Adrenal gland (tissue), 9 donors: ENCODE measurements at regions not wholly inside any gene's neighbourhood (a gene's known extent, or its start where the extent isn't known, plus 50 kb on each side); places are given as distances from the start of the nearest gene placed in this dataset.

Source experiments
- DNase-seq, 7 donors: peaks; one replicate each; pipeline ENCODE4 v3.0.0-alpha.2; 2019 to 2020
- H3K27ac ChIP-seq, 5 donors: fragments of 200-600 bp; sonication (generic) in 4 of 5; 1 replicate in 3 of 5; 2 replicates in 2 of 5; pipeline versions ENCODE4 v1.5.1 to v1.8.0; 2016 to 2020; ENCODE audit warnings: mild to moderate bottlenecking in 1 of 5
- H3K27me3 ChIP-seq: fragments of 200-600 bp; 2 replicates; pipeline ENCODE4 v1.8.0; 2021
- H3K36me3 ChIP-seq, 2 donors: fragments of 200-600 bp; replicated peaks in 1 of 2; 1 replicate in 1 of 2; 2 replicates in 1 of 2; pipeline versions ENCODE4 v1.5.1 to v1.8.0; 2018 to 2022
- H3K4me1 ChIP-seq, 2 donors: fragments of 200-600 bp; replicated peaks in 1 of 2; 1 replicate in 1 of 2; 2 replicates in 1 of 2; pipeline versions ENCODE4 v1.5.1 to v1.8.0; 2018 to 2021
- H3K4me3 ChIP-seq, 4 donors: fragments of 200-600 bp; sonication (generic) in 3 of 4; one replicate each; pipeline ENCODE4 v1.5.1; 2016 to 2018
- H3K9me3 ChIP-seq, 3 donors: fragments of 200-600 bp; sonication (generic) in 1 of 3; replicated peaks in 1 of 3; 1 replicate in 2 of 3; 2 replicates in 1 of 3; pipeline versions ENCODE4 v1.5.1 to v1.8.0; 2016 to 2021
- POLR2A ChIP-seq, 2 donors: fragments of 450-650 bp; IDR thresholded peaks; one replicate each; pipeline ENCODE4 v1.6.1; 2017; ENCODE audit warnings: antibody characterized with exemption in 2 of 2, mild to moderate bottlenecking in 2 of 2, moderate library complexity in 1 of 2
- WGBS, 4 donors: extraction: QIAGEN DNeasy Blood & Tissue Kit in 2 of 4; methylation state at CpG; one replicate each; pipeline versions ENCODE4 v1.1.5 to v1.1.7; 2013 to 2017; 5-methylcytosine and 5-hydroxymethylcytosine counted together
- intact Hi-C, 2 donors: fragments of 100-400 bp; cut with DNase I; formaldehyde crosslinking; loops; one replicate each; pipeline versions ENCODE4 v1.14.1 to v1.15.0; 2022 to 2023
- TF ChIP-seq, protein P1 (sequence below), 6 experiments: fragments of 450-650 bp in 4 of 6; fragments of 200-600 bp in 2 of 6; sonication (generic) in 1 of 6; IDR thresholded peaks; 1 replicate in 5 of 6; 2 replicates in 1 of 6; pipeline versions ENCODE4 v1.5.1 to v1.8.0; 2016 to 2021; ENCODE audit warnings: antibody characterized with exemption in 6 of 6, mild to moderate bottlenecking in 2 of 6, moderate library complexity in 1 of 6
- donor health status: healthy with polysubstance abuse.
- donor health status: Bipolar disorder and iron deficiency.
- donor health status: DM: yes; HTN: yes; CAD: no.
- donor health status: DM: no; HTN: no; CAD: no.
- donor health status: DM: no; HTN: no; CAD: no.

DNA sequence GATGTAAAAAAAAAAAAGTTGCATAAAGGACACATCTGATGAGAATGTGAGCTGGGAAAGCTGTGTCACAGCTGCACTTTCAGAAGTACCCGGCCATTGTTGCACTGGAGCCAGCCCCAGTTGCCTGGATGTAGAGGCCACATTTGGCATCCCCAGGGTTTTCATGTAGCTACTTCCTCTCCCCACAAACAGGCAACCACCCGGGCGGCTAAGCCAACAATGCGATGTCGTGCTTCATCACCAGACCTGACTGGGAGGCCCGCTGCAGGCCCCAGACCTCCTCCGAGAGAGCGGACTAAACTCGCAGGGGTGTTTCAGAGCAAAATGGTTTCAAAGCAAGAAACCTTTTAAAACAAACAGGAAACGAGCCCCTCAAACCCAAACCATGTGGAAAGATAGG, 142.3 kb downstream of the TMCO5A start:
- TF ChIP-seq POLR2A (IDR thresholded peaks at IDR 0.05): no peak
- TF ChIP-seq, protein P1, sequence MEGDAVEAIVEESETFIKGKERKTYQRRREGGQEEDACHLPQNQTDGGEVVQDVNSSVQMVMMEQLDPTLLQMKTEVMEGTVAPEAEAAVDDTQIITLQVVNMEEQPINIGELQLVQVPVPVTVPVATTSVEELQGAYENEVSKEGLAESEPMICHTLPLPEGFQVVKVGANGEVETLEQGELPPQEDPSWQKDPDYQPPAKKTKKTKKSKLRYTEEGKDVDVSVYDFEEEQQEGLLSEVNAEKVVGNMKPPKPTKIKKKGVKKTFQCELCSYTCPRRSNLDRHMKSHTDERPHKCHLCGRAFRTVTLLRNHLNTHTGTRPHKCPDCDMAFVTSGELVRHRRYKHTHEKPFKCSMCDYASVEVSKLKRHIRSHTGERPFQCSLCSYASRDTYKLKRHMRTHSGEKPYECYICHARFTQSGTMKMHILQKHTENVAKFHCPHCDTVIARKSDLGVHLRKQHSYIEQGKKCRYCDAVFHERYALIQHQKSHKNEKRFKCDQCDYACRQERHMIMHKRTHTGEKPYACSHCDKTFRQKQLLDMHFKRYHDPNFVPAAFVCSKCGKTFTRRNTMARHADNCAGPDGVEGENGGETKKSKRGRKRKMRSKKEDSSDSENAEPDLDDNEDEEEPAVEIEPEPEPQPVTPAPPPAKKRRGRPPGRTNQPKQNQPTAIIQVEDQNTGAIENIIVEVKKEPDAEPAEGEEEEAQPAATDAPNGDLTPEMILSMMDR (IDR thresholded peaks at IDR 0.05): no peak
- H3K27me3 ChIP-seq: no peaks in the 10 kb centered on the region
- WGBS, 4 donors: 79 to 89% (median 85%) methylated on average over 10 of the region's 10 CpGs
- DNase-seq: no peak
- H3K36me3 ChIP-seq: no peaks in the 10 kb centered on the region
- no peak overlapping the region for H3K4me3 ChIP-seq
- H3K27ac ChIP-seq: no peak overlapping the region
- H3K4me1 ChIP-seq: peaks cover 9 to 35% of the 10 kb centered on the region in 2 donors
- no peaks in the 10 kb centered on the region for H3K9me3 ChIP-seq
- intact Hi-C loops: no loop called here

GRCh38 chr15:38079236-38079635, 144.8 kb downstream of the TMCO5A start:
- no peaks in the 10 kb centered on the region for H3K27me3 ChIP-seq
- no peak overlapping the region for H3K4me3 ChIP-seq
- no peaks in the 10 kb centered on the region for H3K36me3 ChIP-seq
- H3K9me3 ChIP-seq: no peaks in the 10 kb centered on the region
- H3K4me1 ChIP-seq: peaks cover 0 to 13% of the 10 kb centered on the region in 2 donors
- intact Hi-C loops: no loop called here
- no peak for DNase-seq
- WGBS, 4 donors: 94 to 98% (median 96%) methylated on average over 5 of the region's 5 CpGs
- TF ChIP-seq POLR2A (IDR thresholded peaks at IDR 0.05): no peak
- TF ChIP-seq, protein P1 (IDR thresholded peaks at IDR 0.05): no peak
- H3K27ac ChIP-seq: no peak overlapping the region

- no peak overlapping the region for H3K4me3 ChIP-seq
- TF ChIP-seq, protein P1 (IDR thresholded peaks at IDR 0.05): no peak
- TF ChIP-seq POLR2A (IDR thresholded peaks at IDR 0.05): no peak
- no peak for DNase-seq
- WGBS, 4 donors: 22 to 29% (median 27%) methylated on average over 3 of the region's 3 CpGs
- no peaks in the 10 kb centered on the region for H3K36me3 ChIP-seq
- peaks cover 0 to 16% of the 10 kb centered on the region in 2 donors for H3K4me1 ChIP-seq
- intact Hi-C loops: no loop called here
- no peaks in the 10 kb centered on the region for H3K9me3 ChIP-seq
- no peaks in the 10 kb centered on the region for H3K27me3 ChIP-seq
- H3K27ac ChIP-seq: no peak overlapping the region
Observed at GRCh38 chr15:38080651-38081275, 146.3 kb downstream of the TMCO5A start.

GRCh38 chr15:38084289-38084688, 149.8 kb downstream of the TMCO5A start:
- H3K27me3 ChIP-seq: no peaks in the 10 kb centered on the region
- intact Hi-C loops: no loop called here
- H3K27ac ChIP-seq: no peak overlapping the region
- no peak overlapping the region for H3K4me3 ChIP-seq
- H3K36me3 ChIP-seq: no peaks in the 10 kb centered on the region
- H3K9me3 ChIP-seq: no peaks in the 10 kb centered on the region
- DNase-seq: no peak
- peaks cover 0 to 24% of the 10 kb centered on the region in 2 donors for H3K4me1 ChIP-seq
- TF ChIP-seq, protein P1 (IDR thresholded peaks at IDR 0.05): no peak
- TF ChIP-seq POLR2A (IDR thresholded peaks at IDR 0.05): no peak
